GM23248 (cell line): ENCODE measurements at regions not wholly inside any gene's neighbourhood (a gene's known extent, or its start where the extent isn't known, plus 50 kb on each side); places are given as distances from the start of the nearest gene placed in this dataset.

Experiments used
- EZH2 ChIP-seq: fragments of 200-600 bp; sonication (generic); IDR thresholded peaks from 2 replicates; pipeline ENCODE4 v1.6.1; 2018; ENCODE audit warnings: antibody characterized with exemption, mild to moderate bottlenecking; ENCODE audit not compliant: insufficient read depth, poor library complexity, severe bottlenecking
- EZH2phosphoT487 ChIP-seq: fragments of 200-600 bp; sonication (generic); IDR thresholded peaks from 2 replicates; pipeline ENCODE4 v1.6.1; 2018; ENCODE audit warnings: antibody characterized with exemption, moderate library complexity, mild to moderate bottlenecking, low read depth; ENCODE audit not compliant: insufficient read depth

GRCh38 chr4:181507180-181507835 is 735.9 kb upstream of the TENM3 start:
- TF ChIP-seq EZH2 (no peak), EZH2phosphoT487 (no peak)
